ENCODE measurements at regions not wholly inside any gene's neighbourhood (a gene's known extent, or its start where the extent isn't known, plus 50 kb on each side); places are given as distances from the start of the nearest gene placed in this dataset.

- no peak for DNase-seq (ENCODE audit: low spot score in 2 of 2)
- H3K4me1 ChIP-seq: peaks cover 28% of the 10 kb centered on the region
- H3K9me3 ChIP-seq: no peaks in the 10 kb centered on the region
- TF ChIP-seq POLR2A (IDR thresholded peaks at IDR 0.05): no peak
- no peak for TF ChIP-seq POLR2AphosphoS5 (IDR thresholded peaks at IDR 0.05)
- no peak for TF ChIP-seq CTCF (IDR thresholded peaks at IDR 0.05)
- no peak for TF ChIP-seq EP300 (IDR thresholded peaks at IDR 0.05)
- 77% methylated on average over 4 of the region's 4 CpGs for WGBS
- no peak overlapping the region for H3K4me3 ChIP-seq
- H3K36me3 ChIP-seq: no peaks in the 10 kb centered on the region
- no peaks in the 10 kb centered on the region for H3K27me3 ChIP-seq
- no peak overlapping the region for H3K27ac ChIP-seq
These were observed 50.3 kb upstream of the ITGA11 start for GRCh38 chr15:68482246-68482645.

GRCh38 chr15:68483165-68483564, 51.2 kb upstream of the ITGA11 start:
- Histone ChIP-seq H3K9me3 (no peaks in the 10 kb centered on the region), H3K36me3 (no peaks in the 10 kb centered on the region), H3K4me1 (peaks cover 32% of the 10 kb centered on the region), H3K27ac (no peak overlapping the region), H3K4me3 (no peak overlapping the region), H3K27me3 (no peaks in the 10 kb centered on the region)
- TF ChIP-seq EP300 (IDR thresholded peaks at IDR 0.05) (no peak), POLR2A (IDR thresholded peaks at IDR 0.05) (no peak), CTCF (IDR thresholded peaks at IDR 0.05) (no peak), POLR2AphosphoS5 (IDR thresholded peaks at IDR 0.05) (no peak)
- 63% methylated on average over 3 of the region's 3 CpGs for WGBS
- no peak for DNase-seq (ENCODE audit: low spot score in 2 of 2)

GRCh38 chr15:68484220-68484619, 52.3 kb upstream of the ITGA11 start:
- no peaks in the 10 kb centered on the region for H3K36me3 ChIP-seq
- no peaks in the 10 kb centered on the region for H3K27me3 ChIP-seq
- no peaks in the 10 kb centered on the region for H3K9me3 ChIP-seq
- no peak for DNase-seq (ENCODE audit: low spot score in 2 of 2)
- H3K27ac ChIP-seq: peak overlapping the region; percentile 77
- H3K4me3 ChIP-seq: no peak overlapping the region
- H3K4me1 ChIP-seq: peaks cover 32% of the 10 kb centered on the region
- TF ChIP-seq POLR2A (IDR thresholded peaks at IDR 0.05) (no peak), EP300 (IDR thresholded peaks at IDR 0.05) (no peak), POLR2AphosphoS5 (IDR thresholded peaks at IDR 0.05) (no peak), CTCF (IDR thresholded peaks at IDR 0.05) (no peak)

GRCh38 chr15:68484696-68485400, 52.9 kb upstream of the ITGA11 start:
- Histone ChIP-seq H3K36me3 (no peaks in the 10 kb centered on the region), H3K27me3 (peaks cover 3% of the 10 kb centered on the region), H3K27ac (peak overlapping the region; percentile 77), H3K4me3 (no peak overlapping the region), H3K9me3 (no peaks in the 10 kb centered on the region), H3K4me1 (peaks cover 32% of the 10 kb centered on the region)
- WGBS: 66% methylated on average over 14 of the region's 14 CpGs
- TF ChIP-seq POLR2A (IDR thresholded peaks at IDR 0.05) (no peak), POLR2AphosphoS5 (IDR thresholded peaks at IDR 0.05) (no peak), EP300 (IDR thresholded peaks at IDR 0.05) (no peak), CTCF (IDR thresholded peaks at IDR 0.05) (no peak)
- no peak for DNase-seq (ENCODE audit: low spot score in 2 of 2)

GRCh38 chr15:68485721-68486360, 53.9 kb upstream of the ITGA11 start:
- peaks cover 3% of the 10 kb centered on the region for H3K27me3 ChIP-seq
- H3K4me3 ChIP-seq: no peak overlapping the region
- no peaks in the 10 kb centered on the region for H3K9me3 ChIP-seq
- WGBS: 78% methylated on average over 6 of the region's 6 CpGs
- no peak for DNase-seq (ENCODE audit: low spot score in 2 of 2)
- H3K4me1 ChIP-seq: peaks cover 32% of the 10 kb centered on the region
- TF ChIP-seq EP300 (IDR thresholded peaks at IDR 0.05) (no peak), POLR2A (IDR thresholded peaks at IDR 0.05) (no peak), POLR2AphosphoS5 (IDR thresholded peaks at IDR 0.05) (no peak), CTCF (IDR thresholded peaks at IDR 0.05) (no peak)
- H3K27ac ChIP-seq: peak overlapping the region; percentile 77
- H3K36me3 ChIP-seq: no peaks in the 10 kb centered on the region

All from suprapubic skin (tissue), 4 donors.